SIG-M5 treated with dmso at 0.1 percent for 504 hours (cell line): ENCODE measurements at regions not wholly inside any gene's neighbourhood (a gene's known extent, or its start where the extent isn't known, plus 50 kb on each side); places are given as distances from the start of the nearest gene placed in this dataset.

Experiments used
- DNase-seq: peaks from one replicate; lab custom pipeline; 2025; ENCODE audit not compliant: unreplicated experiment; lab: John Stamatoyannopoulos, UW

GRCh38 chr18:2258954-2259353 is 312.4 kb downstream of the METTL4 start:
- DNase-seq, result no peak

GRCh38 chr18:2263303-2263890 is 307.9 kb downstream of the METTL4 start:
- DNase-seq, result no peak

- no peak for DNase-seq
These were observed 296.7 kb downstream of the METTL4 start for GRCh38 chr18:2274613-2275012.

- DNase-seq, result no peak
These were observed 290.2 kb downstream of the METTL4 start for GRCh38 chr18:2281086-2281485.

DNA sequence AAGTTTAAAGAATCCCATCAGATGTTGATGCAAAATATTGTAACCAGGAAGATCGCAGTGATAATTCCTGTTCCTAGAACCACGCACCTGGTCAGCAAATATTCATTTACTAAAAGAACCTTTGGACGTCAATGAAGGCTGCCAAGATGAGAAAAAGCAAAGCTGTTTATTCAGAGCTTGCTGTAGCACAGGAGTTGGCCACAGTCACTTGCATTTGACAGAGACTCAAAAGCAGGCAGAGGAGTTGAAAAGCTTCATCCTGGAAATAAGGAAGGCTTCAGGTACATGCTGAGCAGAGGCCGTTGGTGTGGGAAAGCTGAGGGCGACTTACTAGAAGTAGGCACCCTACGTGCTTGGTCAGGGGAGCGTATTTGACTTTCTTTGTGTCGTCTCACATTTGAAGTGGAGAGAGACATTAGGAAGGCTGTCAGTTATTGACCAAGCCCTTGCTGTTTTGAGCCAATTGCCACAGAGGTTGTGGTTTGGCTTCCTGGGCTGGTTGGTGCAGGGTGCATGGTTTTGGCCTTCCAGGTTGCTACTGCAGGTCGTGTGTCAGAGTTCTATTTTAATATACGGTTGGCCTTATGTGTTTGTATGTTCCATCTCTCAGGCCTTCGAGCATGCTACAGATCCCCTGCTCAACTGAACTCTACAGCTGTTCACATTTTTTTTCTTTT is 289.6 kb downstream of the METTL4 start:
- no peak for DNase-seq

DNA sequence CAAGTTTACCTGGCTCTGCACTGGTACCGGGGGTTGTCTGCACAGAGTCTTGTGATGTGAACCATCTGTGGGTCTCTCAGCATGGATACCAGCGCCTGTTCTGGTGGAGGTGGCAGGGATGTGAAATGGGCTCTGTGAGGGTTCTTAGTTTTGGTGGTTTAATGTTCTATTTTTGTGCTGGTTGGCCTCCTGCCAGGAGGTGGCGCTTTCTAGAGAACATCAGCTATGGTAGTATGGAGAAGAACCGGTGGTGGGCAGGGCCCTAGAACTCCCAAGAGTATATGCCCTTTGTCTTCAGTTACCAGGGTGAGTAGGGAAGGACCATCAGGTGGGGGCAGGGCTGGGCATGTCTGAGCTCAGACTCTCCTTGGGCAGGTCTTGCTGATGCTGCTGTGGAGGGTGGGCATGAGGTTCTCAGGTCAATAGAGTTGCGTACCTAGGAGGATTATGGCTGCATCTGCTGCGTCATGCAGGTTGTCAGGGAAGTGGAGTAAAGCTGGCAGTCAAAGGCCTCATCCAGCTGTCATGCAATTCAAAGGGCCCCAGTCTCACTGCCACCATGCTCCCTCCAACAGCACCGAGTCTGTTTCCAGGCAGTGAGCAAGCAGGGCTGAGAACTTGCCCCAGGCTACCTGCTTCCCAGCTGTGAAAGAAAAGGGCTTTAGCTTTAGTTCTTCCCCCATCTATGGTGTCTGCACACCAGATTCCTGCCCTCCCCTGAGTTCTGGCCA is 278.0 kb downstream of the METTL4 start:
- no peak for DNase-seq

DNA sequence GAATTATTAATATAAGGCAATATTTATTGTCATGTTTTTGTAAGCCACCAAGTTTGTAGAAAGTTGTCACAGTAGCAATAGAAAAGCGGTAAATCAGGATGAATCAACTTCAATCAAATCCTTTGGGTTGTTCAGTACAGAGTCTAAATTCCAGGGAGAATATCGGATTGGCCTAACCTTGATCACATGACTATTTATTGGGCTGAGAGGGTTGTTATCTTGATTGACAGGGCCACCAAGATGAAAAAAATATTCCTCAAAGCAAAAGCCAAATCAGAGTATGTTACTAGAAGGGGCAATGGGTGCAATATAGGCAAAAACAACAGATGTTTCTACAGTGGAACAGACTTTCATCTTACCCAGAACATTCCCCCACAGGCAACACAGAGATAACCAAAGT is 270.0 kb downstream of the METTL4 start:
- no peak for DNase-seq

DNA sequence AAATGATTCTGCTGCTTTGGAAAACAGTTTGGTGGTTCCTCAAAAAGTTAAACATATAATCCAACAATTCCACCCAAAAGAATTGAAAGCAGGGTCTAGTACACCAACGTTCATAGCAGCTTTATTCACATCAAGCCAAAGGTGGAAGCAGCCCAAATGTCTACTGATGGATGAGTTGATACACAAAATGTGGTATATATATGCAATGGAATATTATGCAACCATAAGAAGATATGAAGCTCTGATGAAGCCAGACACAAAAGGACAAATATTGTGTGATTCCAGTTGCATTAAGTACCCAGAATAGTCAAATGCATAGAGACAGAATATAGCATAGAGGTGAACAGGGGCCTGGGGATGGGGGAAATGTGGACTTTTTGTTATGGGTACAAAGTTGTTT is 269.3 kb downstream of the METTL4 start:
- DNase-seq, result no peak

- DNase-seq, result peak; percentile 0
These were observed 268.4 kb downstream of the METTL4 start for GRCh38 chr18:2302628-2303516.

DNA sequence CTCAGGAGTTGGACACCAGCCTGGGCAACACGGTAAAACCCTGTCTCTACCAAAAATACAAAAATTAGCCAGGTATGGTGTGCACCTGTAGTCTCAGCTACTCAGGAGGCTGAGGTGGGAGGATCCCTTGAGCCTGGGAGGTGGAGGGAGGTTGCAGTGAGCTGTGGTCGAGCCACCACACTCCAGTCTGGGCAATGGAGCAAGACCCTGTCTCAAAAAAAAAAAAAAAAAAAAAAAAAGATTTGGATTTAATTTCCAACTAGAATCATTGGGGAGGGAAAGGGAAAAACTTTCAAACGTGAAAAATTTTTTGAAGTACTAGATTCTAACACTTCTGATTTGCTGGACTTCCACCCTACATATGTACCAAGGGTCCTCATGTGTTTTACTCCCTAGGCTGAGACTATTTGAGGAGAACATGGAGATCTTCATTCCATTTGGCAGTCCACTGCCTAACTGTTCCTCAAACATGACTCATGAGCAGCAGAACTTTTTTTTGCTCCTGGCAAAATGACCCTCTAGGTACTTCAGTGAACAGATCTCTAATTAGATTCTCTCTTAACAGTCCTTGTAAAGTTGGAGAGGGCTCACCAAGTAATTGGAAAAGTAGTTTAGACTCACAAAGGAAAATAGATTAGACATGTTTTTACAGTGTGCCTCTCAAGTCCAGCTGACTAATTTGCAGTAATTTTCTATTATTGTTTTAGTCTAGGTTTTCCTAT is 267.6 kb downstream of the METTL4 start:
- no peak for DNase-seq

GRCh38 chr18:2304378-2305175 is 266.7 kb downstream of the METTL4 start:
- peak; percentile 17 for DNase-seq

DNA sequence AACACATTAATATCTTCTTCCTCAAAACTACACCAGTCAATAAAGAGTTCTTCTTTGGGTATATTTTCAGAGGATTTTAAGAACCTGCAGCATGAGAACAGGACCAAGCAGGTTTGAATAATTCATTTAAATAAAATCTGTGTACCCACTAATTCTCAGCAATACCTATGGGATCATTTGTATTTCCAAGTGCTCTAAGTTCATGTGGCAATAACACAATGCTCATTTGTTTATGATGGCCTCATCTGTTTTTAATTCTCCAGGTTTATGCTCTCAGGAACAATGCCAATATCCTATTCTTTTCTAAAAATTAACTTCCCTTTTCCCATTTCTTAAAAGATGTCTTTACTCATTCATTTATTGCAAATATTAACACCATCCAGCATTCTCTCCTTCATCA is 264.7 kb downstream of the METTL4 start:
- DNase-seq, result no peak

DNA sequence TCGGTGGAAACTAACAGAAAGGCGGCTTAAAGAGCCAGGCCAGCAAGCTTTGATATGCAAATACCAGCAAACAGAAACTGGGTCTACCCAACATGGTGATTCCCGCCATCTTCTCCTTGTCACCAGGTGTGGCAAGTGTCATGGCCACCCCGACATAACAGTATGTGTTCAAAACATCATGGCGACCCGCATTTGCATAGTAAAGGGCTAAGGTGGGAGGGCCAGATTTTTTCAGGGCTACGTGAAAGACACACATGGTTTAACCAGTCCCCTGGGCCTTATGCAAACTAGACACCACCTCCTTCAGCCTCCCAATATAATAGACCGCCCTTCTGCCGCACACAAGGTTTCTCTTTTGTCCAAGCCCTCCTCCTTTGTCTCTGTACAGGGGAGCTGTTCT is 260.4 kb downstream of the METTL4 start:
- DNase-seq, result no peak

- peak; percentile 84 for DNase-seq
These were observed 258.9 kb downstream of the METTL4 start for GRCh38 chr18:2312440-2312839.

GRCh38 chr18:2313332-2313731 is 258.0 kb downstream of the METTL4 start:
- DNase-seq, result no peak

DNA sequence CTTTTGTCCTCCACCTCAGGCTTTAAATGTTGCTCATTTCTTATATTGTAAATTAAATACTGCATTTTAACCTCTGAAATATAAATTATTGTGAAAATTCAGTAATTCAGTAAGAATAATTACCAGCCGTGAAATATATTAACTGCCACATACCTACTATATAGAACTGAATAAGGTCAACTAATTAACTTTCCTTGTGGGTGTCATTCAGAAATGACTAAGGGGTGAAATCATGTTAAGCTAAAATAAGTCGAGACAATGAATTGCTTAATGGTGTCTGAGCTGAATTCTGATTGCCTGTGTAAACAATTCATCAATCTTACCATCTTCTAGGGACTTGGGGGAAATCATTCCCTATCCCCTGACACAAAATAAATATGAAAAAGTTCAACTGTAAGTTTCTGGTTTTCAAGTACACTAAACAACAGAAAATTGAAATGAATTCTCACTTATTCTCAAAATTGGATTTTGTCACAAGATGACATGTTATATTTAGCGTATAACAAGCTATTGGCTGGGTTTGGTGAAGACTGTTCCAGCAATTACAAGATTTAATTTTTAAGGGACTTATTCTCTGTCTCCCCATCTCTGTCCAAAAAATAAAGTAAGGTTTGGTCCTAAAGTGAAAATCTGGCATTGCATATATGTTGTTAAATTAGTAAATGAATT is 255.1 kb downstream of the METTL4 start:
- no peak for DNase-seq

DNA sequence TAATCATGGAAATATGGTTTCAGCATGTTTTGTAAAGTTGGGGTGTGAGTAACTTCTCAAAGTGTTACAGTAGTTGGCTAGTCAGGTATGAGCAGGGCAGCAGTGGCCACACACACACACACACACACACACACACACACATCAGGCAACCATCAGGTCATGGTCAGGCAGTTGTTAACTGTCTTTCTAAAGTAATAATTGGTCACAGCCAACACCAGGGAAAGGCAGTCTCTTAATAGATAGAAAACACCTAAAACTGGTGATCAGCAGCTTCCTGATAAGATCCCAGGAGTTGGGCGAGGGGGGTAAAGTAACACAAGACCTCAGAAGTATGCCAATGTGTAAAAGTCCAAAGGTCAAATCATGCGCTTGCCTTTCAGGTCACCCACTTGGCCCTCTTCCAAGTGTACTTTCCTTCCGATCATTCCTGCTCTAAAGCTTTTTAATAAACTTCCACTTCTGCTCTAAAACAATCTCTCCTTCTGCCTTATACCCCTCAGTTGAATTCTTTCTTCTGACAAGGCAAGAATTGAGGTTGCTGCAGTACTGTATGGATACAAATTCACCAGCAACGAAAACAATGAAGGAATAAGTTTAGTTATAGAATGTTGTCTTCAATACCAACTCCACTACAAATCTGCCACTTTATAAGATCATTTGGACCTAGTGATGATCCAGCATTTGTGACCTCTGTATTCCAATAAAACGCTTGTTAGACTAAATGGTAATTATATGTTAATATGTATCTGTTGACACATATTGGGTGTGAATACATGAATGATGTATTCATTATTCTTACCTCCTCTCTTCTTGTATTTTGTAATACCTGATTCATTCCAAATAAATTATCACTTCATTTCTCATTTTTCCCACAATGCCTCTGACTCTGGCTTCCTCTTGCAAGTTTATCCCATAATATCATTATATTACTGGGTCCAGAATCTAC is 254.3 kb downstream of the METTL4 start:
- DNase-seq, result no peak

DNA sequence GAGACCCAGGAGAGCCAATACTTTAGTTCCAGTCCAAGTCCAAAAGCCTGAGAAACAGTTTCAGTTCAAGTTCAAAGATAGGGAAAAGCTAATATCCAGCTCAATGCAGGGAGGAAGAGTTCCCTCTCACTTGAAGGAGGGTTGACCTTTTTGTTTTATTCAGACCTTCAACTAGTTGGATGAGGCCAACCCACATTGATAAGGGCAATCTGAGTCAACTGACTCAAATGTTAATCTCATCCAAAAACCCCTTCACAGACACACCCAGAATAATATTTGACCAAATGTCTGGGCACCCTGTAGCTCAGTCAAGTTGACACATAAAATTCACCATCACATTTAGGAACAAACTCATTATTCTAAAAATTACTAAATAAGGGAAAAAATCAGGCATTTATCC is 246.8 kb downstream of the METTL4 start:
- DNase-seq, result no peak
